ENCODE measurements at regions not wholly inside any gene's neighbourhood (a gene's known extent, or its start where the extent isn't known, plus 50 kb on each side); places are given as distances from the start of the nearest gene placed in this dataset.

DNA sequence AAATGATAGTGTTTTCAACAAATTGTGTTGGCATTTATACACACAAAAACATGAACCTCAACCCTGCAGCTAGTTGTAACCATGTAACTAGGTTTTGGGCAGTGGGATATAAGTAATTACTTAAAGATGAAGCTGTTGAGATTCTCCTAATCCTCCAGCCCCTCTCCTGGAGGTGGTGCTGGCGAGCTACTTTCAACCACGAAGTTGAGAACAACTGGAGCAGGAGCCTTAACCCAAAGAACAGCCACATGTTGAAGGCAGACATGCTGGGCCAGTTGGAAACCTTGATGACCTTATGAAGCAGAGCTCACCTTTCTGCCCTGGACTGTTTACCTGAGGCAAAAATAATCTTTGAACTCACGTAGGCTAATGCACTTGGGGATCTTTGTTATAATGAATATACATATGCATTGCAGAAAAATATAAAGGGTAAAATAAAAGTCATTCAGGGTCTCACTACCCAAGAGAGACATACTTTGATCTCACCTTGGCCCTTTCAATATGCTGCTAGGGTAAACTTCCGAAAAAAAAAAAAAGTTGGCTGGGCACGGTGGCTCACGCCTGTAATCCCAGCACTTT lies 89.6 kb upstream of the NPAS2 start:
- Mint-ChIP-seq H3K4me1 (ENCODE audit: low read depth, unreplicated experiment) (peaks cover 34% of the 10 kb centered on the region), H3K36me3 (ENCODE audit: insufficient read depth, unreplicated experiment) (no peaks in the 10 kb centered on the region), H3K27me3 (ENCODE audit: unreplicated experiment) (no peaks in the 10 kb centered on the region), H3K27ac (ENCODE audit: unreplicated experiment) (no peak overlapping the region), H3K4me3 (ENCODE audit: low read depth, unreplicated experiment) (no peak overlapping the region), H3K9me3 (ENCODE audit: low read depth, unreplicated experiment) (no peaks in the 10 kb centered on the region)
- BruUV-seq (replicated peaks), result no TSS peak
- TF ChIP-seq CTCF (IDR thresholded peaks at IDR 0.05; ENCODE audit: unreplicated experiment), result peak; percentile 68
- CTCF ChIA-PET, result interaction anchor here (0.5 to 1.4 kb wide), 6 partner anchors 9 to 216 kb away, joined by 3 to 4 read pairs (median 3); no protein-coding TSS in a partner anchor
- DNase-seq, result peak; percentile 76
- intact Hi-C loops (cut with micrococcal nuclease; ENCODE audit: unreplicated experiment), result loop anchor here (1.0 to 10.0 kb wide), 4 partner anchors 52 to 254 kb away; no protein-coding TSS in a partner anchor

DNA sequence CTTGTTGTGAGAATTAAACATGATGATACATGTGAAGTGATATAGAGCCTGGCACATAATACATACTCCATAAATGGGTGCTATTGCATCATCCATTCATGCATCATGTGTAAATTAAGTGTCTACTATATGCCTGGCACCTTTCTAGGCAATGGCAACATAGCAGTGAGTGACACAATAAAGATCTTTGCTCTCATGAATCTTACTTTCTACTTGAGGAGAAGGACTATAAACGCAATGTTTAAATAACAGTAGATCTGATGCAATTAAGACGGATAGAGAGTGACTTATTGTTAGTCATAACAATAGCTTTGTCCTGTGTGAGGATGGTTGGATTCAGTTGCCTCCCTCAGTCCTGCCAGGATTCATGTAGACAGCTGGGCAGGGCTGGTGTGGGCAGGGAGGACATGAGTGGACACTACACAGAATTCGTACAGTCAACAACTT lies 88.4 kb upstream of the NPAS2 start:
- Mint-ChIP-seq H3K4me3 (ENCODE audit: low read depth, unreplicated experiment) (no peak overlapping the region), H3K4me1 (ENCODE audit: low read depth, unreplicated experiment) (peaks cover 37% of the 10 kb centered on the region), H3K27me3 (ENCODE audit: unreplicated experiment) (no peaks in the 10 kb centered on the region), H3K36me3 (ENCODE audit: insufficient read depth, unreplicated experiment) (no peaks in the 10 kb centered on the region), H3K9me3 (ENCODE audit: low read depth, unreplicated experiment) (no peaks in the 10 kb centered on the region), H3K27ac (ENCODE audit: unreplicated experiment) (no peak overlapping the region)
- CTCF ChIA-PET, result interaction anchor here (0.5 kb wide), 1 partner anchor 88 kb away, joined by 4 read pairs; no protein-coding TSS in a partner anchor
- BruUV-seq (replicated peaks), result no TSS peak
- no peak for DNase-seq
- no peak for TF ChIP-seq CTCF (IDR thresholded peaks at IDR 0.05; ENCODE audit: unreplicated experiment)
- intact Hi-C loops (cut with micrococcal nuclease; ENCODE audit: unreplicated experiment), result loop anchor here (2.0 to 10.0 kb wide), 3 partner anchors 51 to 117 kb away; no protein-coding TSS in a partner anchor

- Mint-ChIP-seq H3K27me3 (ENCODE audit: unreplicated experiment) (no peaks in the 10 kb centered on the region), H3K9me3 (ENCODE audit: low read depth, unreplicated experiment) (no peaks in the 10 kb centered on the region), H3K27ac (ENCODE audit: unreplicated experiment) (no peak overlapping the region), H3K36me3 (ENCODE audit: insufficient read depth, unreplicated experiment) (no peaks in the 10 kb centered on the region), H3K4me3 (ENCODE audit: low read depth, unreplicated experiment) (no peak overlapping the region), H3K4me1 (ENCODE audit: low read depth, unreplicated experiment) (peaks cover 25% of the 10 kb centered on the region)
- intact Hi-C loops (cut with micrococcal nuclease; ENCODE audit: unreplicated experiment), result loop anchor here (5.0 to 10.0 kb wide), 2 partner anchors 49 to 119 kb away; no protein-coding TSS in a partner anchor
- no peak for TF ChIP-seq CTCF (IDR thresholded peaks at IDR 0.05; ENCODE audit: unreplicated experiment)
- DNase-seq, result no peak
- CTCF ChIA-PET, result interaction anchor here (0.9 kb wide), 1 partner anchor 11 kb away, joined by 3 read pairs; no protein-coding TSS in a partner anchor
- no TSS peak for BruUV-seq (replicated peaks)
Measured at GRCh38 chr2:100733391-100734187, 86.3 kb upstream of the NPAS2 start.

DNA sequence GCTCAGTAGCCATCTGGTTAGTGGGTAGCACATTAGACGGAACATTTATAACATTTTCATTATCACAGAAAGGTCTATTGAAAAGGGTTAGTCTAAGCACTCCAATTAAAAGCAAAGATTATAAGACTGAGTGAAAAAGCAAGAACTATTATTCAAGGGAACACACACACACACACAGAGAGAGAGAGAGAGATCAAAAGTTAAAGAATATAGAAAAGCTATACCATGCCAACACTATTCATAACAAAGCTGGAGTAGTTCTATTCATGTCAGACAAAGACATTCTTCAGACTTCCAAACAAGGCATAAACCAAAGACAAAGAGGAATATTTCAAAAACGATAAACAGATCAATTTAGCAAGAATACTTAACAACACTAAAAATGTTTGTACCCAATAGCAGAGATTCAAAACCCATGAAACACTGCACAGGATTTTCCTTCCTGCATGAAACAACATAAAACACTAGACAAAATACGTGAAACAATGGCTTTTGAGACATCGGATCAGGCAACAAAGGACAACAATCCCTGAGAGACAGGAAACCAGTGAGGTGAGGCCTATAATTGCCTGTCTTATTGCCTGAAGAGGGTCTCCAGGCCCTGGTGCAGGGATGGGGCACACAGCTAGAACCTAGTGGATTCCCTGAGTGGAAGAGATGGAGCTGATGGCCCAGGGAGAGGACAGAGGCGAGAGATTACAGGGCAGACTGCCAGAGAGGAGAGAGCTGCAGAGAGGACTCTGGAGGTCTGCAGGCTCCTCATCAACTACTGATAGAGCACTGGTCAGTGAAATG lies 83.6 kb upstream of the NPAS2 start:
- Mint-ChIP-seq H3K9me3 (ENCODE audit: low read depth, unreplicated experiment) (no peaks in the 10 kb centered on the region), H3K27ac (ENCODE audit: unreplicated experiment) (no peak overlapping the region), H3K4me3 (ENCODE audit: low read depth, unreplicated experiment) (no peak overlapping the region), H3K27me3 (ENCODE audit: unreplicated experiment) (no peaks in the 10 kb centered on the region), H3K4me1 (ENCODE audit: low read depth, unreplicated experiment) (peaks cover 25% of the 10 kb centered on the region), H3K36me3 (ENCODE audit: insufficient read depth, unreplicated experiment) (no peaks in the 10 kb centered on the region)
- no peak for DNase-seq
- CTCF ChIA-PET, result interaction anchor here (0.6 to 0.7 kb wide), 3 partner anchors 102 to 340 kb away, joined by 3 to 5 read pairs (median 4); no protein-coding TSS in a partner anchor
- no peak for TF ChIP-seq CTCF (IDR thresholded peaks at IDR 0.05; ENCODE audit: unreplicated experiment)
- no TSS peak for BruUV-seq (replicated peaks)
- intact Hi-C loops (cut with micrococcal nuclease; ENCODE audit: unreplicated experiment), result loop anchor here (10.0 kb wide), 1 partner anchor 122 kb away; no protein-coding TSS in a partner anchor
